IMR-90 (cell line): ENCODE measurements at regions not wholly inside any gene's neighbourhood (a gene's known extent, or its start where the extent isn't known, plus 50 kb on each side); places are given as distances from the start of the nearest gene placed in this dataset.

Source experiments
- BHLHE40 ChIP-seq: fragments of 150-350 bp; IDR thresholded peaks from 2 replicates; pipeline ENCODE4 v1.6.1; 2016; ENCODE audit warnings: mild to moderate bottlenecking, low read depth, low read length
- CEBPB ChIP-seq: IDR thresholded peaks from 2 replicates; pipeline ENCODE4 v1.6.1; 2012; ENCODE audit warnings: low read depth, low read length, improper control_type of control experiment
- MAFK ChIP-seq: IDR thresholded peaks from 2 replicates; pipeline ENCODE4 v1.6.1; 2012; ENCODE audit warnings: low read depth, low read length, improper control_type of control experiment
- POLR2A ChIP-seq: IDR thresholded peaks from 2 replicates; pipeline ENCODE4 v1.6.1; 2012; ENCODE audit warnings: mild to moderate bottlenecking, low read depth, low read length
- RFX5 ChIP-seq: IDR thresholded peaks from 2 replicates; pipeline ENCODE4 v1.8.0; 2012; ENCODE audit warnings: low read depth, mild to moderate bottlenecking, low read length, moderate library complexity
- TF ChIP-seq, protein P1 (sequence below): conservative IDR thresholded peaks from 2 replicates; pipeline ENCODE4 v1.5.1; 2012; ENCODE audit warnings: mild to moderate bottlenecking, low read depth, low read length, improper control_type of control experiment

DNA sequence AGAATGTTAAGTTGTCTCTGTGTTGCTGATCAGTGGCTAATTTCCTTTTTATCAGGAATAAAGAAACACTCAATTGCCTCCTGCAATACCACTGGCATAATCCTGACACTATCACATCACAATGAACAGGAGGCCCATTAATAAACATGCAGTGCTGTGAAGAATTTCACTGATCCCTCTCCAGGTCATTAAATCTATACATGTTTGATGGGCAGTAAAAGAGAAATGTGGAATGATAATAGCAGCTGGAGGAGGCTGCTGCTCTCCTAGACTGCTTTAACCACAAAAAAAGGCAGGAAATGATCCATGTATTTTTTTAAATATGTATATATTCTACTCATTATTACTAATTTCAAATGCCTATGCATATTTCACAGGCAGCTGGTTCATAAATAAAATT is 202.1 kb downstream of the CENPC start:
- no peak for TF ChIP-seq POLR2A
- TF ChIP-seq, protein P1, sequence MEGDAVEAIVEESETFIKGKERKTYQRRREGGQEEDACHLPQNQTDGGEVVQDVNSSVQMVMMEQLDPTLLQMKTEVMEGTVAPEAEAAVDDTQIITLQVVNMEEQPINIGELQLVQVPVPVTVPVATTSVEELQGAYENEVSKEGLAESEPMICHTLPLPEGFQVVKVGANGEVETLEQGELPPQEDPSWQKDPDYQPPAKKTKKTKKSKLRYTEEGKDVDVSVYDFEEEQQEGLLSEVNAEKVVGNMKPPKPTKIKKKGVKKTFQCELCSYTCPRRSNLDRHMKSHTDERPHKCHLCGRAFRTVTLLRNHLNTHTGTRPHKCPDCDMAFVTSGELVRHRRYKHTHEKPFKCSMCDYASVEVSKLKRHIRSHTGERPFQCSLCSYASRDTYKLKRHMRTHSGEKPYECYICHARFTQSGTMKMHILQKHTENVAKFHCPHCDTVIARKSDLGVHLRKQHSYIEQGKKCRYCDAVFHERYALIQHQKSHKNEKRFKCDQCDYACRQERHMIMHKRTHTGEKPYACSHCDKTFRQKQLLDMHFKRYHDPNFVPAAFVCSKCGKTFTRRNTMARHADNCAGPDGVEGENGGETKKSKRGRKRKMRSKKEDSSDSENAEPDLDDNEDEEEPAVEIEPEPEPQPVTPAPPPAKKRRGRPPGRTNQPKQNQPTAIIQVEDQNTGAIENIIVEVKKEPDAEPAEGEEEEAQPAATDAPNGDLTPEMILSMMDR, result no peak
- TF ChIP-seq RFX5, result no peak
- TF ChIP-seq BHLHE40, result no peak
- no peak for TF ChIP-seq MAFK
- no peak for TF ChIP-seq CEBPB
